Fibroblast of lung (primary cell): ENCODE measurements at regions not wholly inside any gene's neighbourhood (a gene's known extent, or its start where the extent isn't known, plus 50 kb on each side); places are given as distances from the start of the nearest gene placed in this dataset.
"Not testable (repeated sequence)": the region's sequence is repeated elsewhere in the genome, so short reads cannot be mapped to it uniquely, and the experiment has no call there.

Source experiments
- DNase-seq, 2 donors: peaks; one replicate each; pipeline versions ENCODE4 v3.0.0 to v3.0.0-alpha.2; 2010; ENCODE audit warnings: low read depth in 2 of 2
- H2AFZ ChIP-seq: 2 replicates; pipeline ENCODE4 v1.5.1; 2012; ENCODE audit warnings: low read length, control low read depth, inconsistent platforms
- H3K27ac ChIP-seq: 2 replicates; pipeline ENCODE4 v1.5.1; 2011; ENCODE audit warnings: low read length, control low read depth; ENCODE audit not compliant: insufficient read depth
- H3K27me3 ChIP-seq: 2 replicates; pipeline ENCODE4 v1.5.1; 2011; ENCODE audit warnings: mild to moderate bottlenecking, low read length; ENCODE audit not compliant: control insufficient read depth, insufficient read depth
- H3K36me3 ChIP-seq: 2 replicates; pipeline ENCODE4 v1.5.1; 2011; ENCODE audit warnings: low read length; ENCODE audit not compliant: control insufficient read depth, insufficient read depth
- H3K4me1 ChIP-seq: 2 replicates; pipeline ENCODE4 v1.5.1; 2011; ENCODE audit warnings: low read length; ENCODE audit not compliant: control insufficient read depth, insufficient read depth; ENCODE audit errors: extremely low read depth
- H3K4me2 ChIP-seq: 2 replicates; pipeline ENCODE4 v1.5.1; 2011; ENCODE audit warnings: low read length, control low read depth; ENCODE audit not compliant: insufficient read depth; ENCODE audit errors: extremely low read depth
- H3K4me3 ChIP-seq, 4 experiments: fragments of 200-600 bp in 1 of 4; sonication (generic) in 1 of 4; replicated peaks in 1 of 4; 2 replicates each; pipeline ENCODE4 v1.5.1; 2011 to 2016; ENCODE audit warnings: low read length in 4 of 4, low read depth in 3 of 4, mild to moderate bottlenecking in 3 of 4, control low read depth in 2 of 4, inconsistent platforms in 1 of 4, mixed read lengths in 1 of 4; ENCODE audit not compliant: insufficient read depth in 1 of 4; ENCODE audit errors: control extremely low read depth in 1 of 4
- H3K79me2 ChIP-seq: 2 replicates; pipeline ENCODE4 v1.5.1; 2012; ENCODE audit warnings: mild to moderate bottlenecking, low read length, inconsistent platforms; ENCODE audit not compliant: control insufficient read depth, insufficient read depth
- H3K9ac ChIP-seq: 2 replicates; pipeline ENCODE4 v1.5.1; 2011; ENCODE audit warnings: mild to moderate bottlenecking, low read length, control low read depth; ENCODE audit not compliant: insufficient read depth
- H3K9me3 ChIP-seq: 2 replicates; pipeline ENCODE4 v1.5.1; 2012; ENCODE audit warnings: low read depth, low read length; ENCODE audit not compliant: control insufficient read depth, insufficient read depth
- H4K20me1 ChIP-seq: 2 replicates; pipeline ENCODE4 v1.5.1; 2011; ENCODE audit warnings: low read length; ENCODE audit not compliant: control insufficient read depth, insufficient read depth; ENCODE audit errors: extremely low read depth
- CTCF ChIP-seq, 2 donors: IDR thresholded peaks in 1 of 2; conservative IDR thresholded peaks in 1 of 2; 1 replicate in 1 of 2; 2 replicates in 1 of 2; pipeline ENCODE4 v1.5.1; 2011 to 2012; ENCODE audit warnings: low read length in 2 of 2, control low read depth in 1 of 2, inconsistent platforms in 1 of 2, low read depth in 1 of 2, mild to moderate bottlenecking in 1 of 2
- EZH2 ChIP-seq: IDR thresholded peaks from 2 replicates; pipeline ENCODE4 v1.5.1; 2012; ENCODE audit warnings: low read length, control low read depth, mild to moderate bottlenecking; ENCODE audit errors: missing control alignments

DNA sequence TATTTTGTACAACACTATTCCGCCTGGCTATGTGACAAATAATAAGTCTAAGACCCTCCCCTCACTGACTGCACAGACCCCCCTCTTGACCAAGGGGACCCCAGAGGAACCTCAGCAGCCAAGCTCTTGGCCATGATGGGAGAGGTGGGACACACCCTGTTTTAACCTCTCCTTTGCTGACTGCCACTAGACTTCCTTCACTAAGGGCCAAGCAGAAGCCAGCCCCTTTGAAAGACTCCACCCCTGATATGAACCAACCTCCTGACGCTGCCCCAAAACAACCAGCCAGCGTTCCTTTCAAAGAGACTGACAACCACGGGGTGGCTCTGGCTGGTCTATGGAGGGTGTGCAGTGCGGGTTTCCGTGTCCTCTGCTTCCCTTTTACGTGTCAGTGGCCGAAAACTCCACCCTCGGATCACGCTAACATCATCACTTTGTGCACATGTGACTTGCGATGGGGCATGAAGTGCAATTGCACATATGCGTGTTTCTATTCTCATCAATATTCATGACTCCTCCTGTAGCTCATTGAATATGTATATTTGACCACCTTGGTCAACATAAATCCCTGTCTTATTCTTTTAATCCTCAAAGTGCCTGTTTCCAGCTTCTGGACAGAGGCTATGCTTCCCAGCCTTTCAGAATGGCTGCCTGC, 643.9 kb downstream of the TBC1D22A start:
- H3K27me3 ChIP-seq = no peaks in the 10 kb centered on the region
- TF ChIP-seq CTCF (conservative IDR thresholded peaks at IDR 0.05 in 1 of 2, IDR thresholded peaks at IDR 0.05 in 1 of 2; ENCODE audit: low read depth in 1 of 2, low read length in 2 of 2) (no peak), EZH2 (no peak)
- no peak overlapping the region for H3K9ac ChIP-seq
- no peaks in the 10 kb centered on the region for H3K4me1 ChIP-seq
- no peak overlapping the region for H2AFZ ChIP-seq
- no peak for DNase-seq
- no peak overlapping the region for H3K4me2 ChIP-seq
- no peaks in the 10 kb centered on the region for H4K20me1 ChIP-seq
- H3K79me2 ChIP-seq = no peaks in the 10 kb centered on the region
- no peak overlapping the region for H3K4me3 ChIP-seq
- H3K27ac ChIP-seq = no peak overlapping the region
- no peaks in the 10 kb centered on the region for H3K9me3 ChIP-seq
- no peaks in the 10 kb centered on the region for H3K36me3 ChIP-seq

DNA sequence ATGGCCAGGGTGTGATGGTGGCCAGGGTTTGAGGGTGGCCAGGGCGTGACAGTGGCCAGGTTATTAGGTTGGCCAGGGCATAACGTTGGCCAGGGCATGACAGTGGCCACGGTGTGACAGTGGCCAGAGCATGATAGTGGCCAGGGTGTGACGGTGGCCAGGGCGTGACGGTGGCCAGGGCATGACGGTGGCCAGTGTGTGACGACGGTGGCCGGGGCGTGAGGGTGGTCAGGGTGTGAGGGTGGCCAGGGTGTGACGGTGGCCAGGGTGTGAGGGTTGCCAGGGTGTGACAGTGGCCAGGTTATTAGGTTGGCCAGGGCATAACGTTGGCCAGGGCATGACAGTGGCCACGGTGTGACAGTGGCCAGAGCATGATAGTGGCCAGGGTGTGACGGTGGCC, 642.8 kb downstream of the TBC1D22A start:
- not testable (repeated sequence) for H3K4me3 ChIP-seq, H4K20me1 ChIP-seq, H3K9me3 ChIP-seq, H3K4me1 ChIP-seq, H3K79me2 ChIP-seq, H3K4me2 ChIP-seq, H3K36me3 ChIP-seq, H3K27ac ChIP-seq, H3K9ac ChIP-seq, H2AFZ ChIP-seq, DNase-seq, H3K27me3 ChIP-seq

GRCh38 chr22:47402876-47403525, 640.6 kb downstream of the TBC1D22A start:
- no peak for DNase-seq
- Histone ChIP-seq H3K4me1 (no peaks in the 10 kb centered on the region), H3K4me2 (no peak overlapping the region), H2AFZ (no peak overlapping the region), H4K20me1 (no peaks in the 10 kb centered on the region), H3K4me3 (no peak overlapping the region), H3K27ac (no peak overlapping the region), H3K9ac (no peak overlapping the region), H3K79me2 (no peaks in the 10 kb centered on the region), H3K36me3 (no peaks in the 10 kb centered on the region), H3K9me3 (no peaks in the 10 kb centered on the region), H3K27me3 (no peaks in the 10 kb centered on the region)
- TF ChIP-seq EZH2 (no peak), CTCF (conservative IDR thresholded peaks at IDR 0.05 in 1 of 2, IDR thresholded peaks at IDR 0.05 in 1 of 2; ENCODE audit: low read depth in 1 of 2, low read length in 2 of 2) (no peak)
